ENCODE measurements at regions not wholly inside any gene's neighbourhood (a gene's known extent, or its start where the extent isn't known, plus 50 kb on each side); places are given as distances from the start of the nearest gene placed in this dataset.

GRCh38 chr10:126787201-126787600, 116.7 kb upstream of the C10orf90 start:
- DNase-seq = no peak

GRCh38 chr10:126795318-126795717, 109.9 kb upstream of the DOCK1 start:
- no peak for DNase-seq

- no peak for DNase-seq
These were observed 106.6 kb upstream of the DOCK1 start for GRCh38 chr10:126798649-126799048.

- DNase-seq = no peak
These were observed 101.8 kb upstream of the DOCK1 start for GRCh38 chr10:126803394-126803793.

- no peak for DNase-seq
These were observed 100.8 kb upstream of the DOCK1 start for GRCh38 chr10:126804396-126804795.

- no peak for DNase-seq
These were observed 98.7 kb upstream of the DOCK1 start for GRCh38 chr10:126806498-126806897.

GRCh38 chr10:126806991-126807702, 98.1 kb upstream of the DOCK1 start:
- no peak for DNase-seq

GRCh38 chr10:126808103-126808502, 97.1 kb upstream of the DOCK1 start:
- DNase-seq = no peak

GRCh38 chr10:126813432-126813831, 91.8 kb upstream of the DOCK1 start:
- DNase-seq = no peak

- no peak for DNase-seq
These were observed 71.7 kb upstream of the DOCK1 start for GRCh38 chr10:126833542-126833941.

- no peak for DNase-seq
These were observed 69.2 kb upstream of the DOCK1 start for GRCh38 chr10:126836009-126836408.

- no peak for DNase-seq
These were observed 66.9 kb upstream of the DOCK1 start for GRCh38 chr10:126838316-126838715.

GRCh38 chr10:126839094-126839761, 66.0 kb upstream of the DOCK1 start:
- no peak for DNase-seq

- no peak for DNase-seq
These were observed 64.6 kb upstream of the DOCK1 start for GRCh38 chr10:126840576-126841135.

GRCh38 chr10:126841341-126841895, 63.8 kb upstream of the DOCK1 start:
- DNase-seq = no peak

- DNase-seq = no peak
These were observed 62.9 kb upstream of the DOCK1 start for GRCh38 chr10:126842356-126842755.

GRCh38 chr10:126842836-126843235, 62.4 kb upstream of the DOCK1 start:
- DNase-seq = no peak

GRCh38 chr10:126843299-126843934, 61.8 kb upstream of the DOCK1 start:
- DNase-seq = no peak

- no peak for DNase-seq
These were observed 60.8 kb upstream of the DOCK1 start for GRCh38 chr10:126844406-126844805.

GRCh38 chr10:126846469-126846868, 58.8 kb upstream of the DOCK1 start:
- no peak for DNase-seq

- DNase-seq = no peak
These were observed 58.3 kb upstream of the DOCK1 start for GRCh38 chr10:126846959-126847358.

- DNase-seq = no peak
These were observed 57.6 kb upstream of the DOCK1 start for GRCh38 chr10:126847666-126848065.

GRCh38 chr10:126849646-126850045, 55.6 kb upstream of the DOCK1 start:
- no peak for DNase-seq
